A549 (cell line): ENCODE measurements at regions not wholly inside any gene's neighbourhood (a gene's known extent, or its start where the extent isn't known, plus 50 kb on each side); places are given as distances from the start of the nearest gene placed in this dataset.

ENCODE experiments used
- ATAC-seq, 2 experiments: fragments of 200-7000 bp in 1 of 2; fragments of >200 bp in 1 of 2; cut with Nextera tagmentation in 1 of 2; cut with Tn5 transposase in 1 of 2; 3 replicates each; pipeline versions ENCODE4 v1.8.0 to v1.9.1; 2018 to 2020; ENCODE audit warnings: mild to moderate bottlenecking in 1 of 2, moderate library complexity in 1 of 2
- CTCF ChIA-PET: fragments of 300-600 bp; sonication (Branson Sonifier 250); formaldehyde crosslinking; extraction: SDS; loops from one replicate; lab custom pipeline; 2021; ENCODE audit warnings: antibody characterized with exemption, inconsistent platforms; lab: Yijun Ruan, JAX
- POLR2A ChIA-PET: fragments of 350-600 bp; formaldehyde crosslinking; extraction: SDS; loops from one replicate; lab custom pipeline; 2021; ENCODE audit warnings: antibody characterized with exemption, inconsistent platforms; lab: Yijun Ruan, JAX
- DNase-seq, 2 experiments: peaks; one replicate each; pipeline versions ENCODE4 v3.0.0 to v3.0.0-alpha.2; 2011 to 2016; ENCODE audit warnings: low read depth in 1 of 2, low spot score in 1 of 2
- FAIRE-seq: peaks from 2 replicates; lab custom pipeline; 2011; peaks lifted over from hg19 to GRCh38; lab: Jason Lieb, UNC
- H3K27ac ChIP-seq, 2 experiments: fragments of >200 bp; sonication (Bioruptor Twin); formaldehyde crosslinking; 3 replicates each; pipeline ENCODE4 v1.5.1; 2016 to 2017
- H3K4me1 ChIP-seq: fragments of >200 bp; sonication (Bioruptor Twin); formaldehyde crosslinking; 3 replicates; pipeline ENCODE4 v1.6.1; 2016
- H3K4me2 ChIP-seq: fragments of >200 bp; sonication (Bioruptor Twin); formaldehyde crosslinking; 3 replicates; pipeline ENCODE4 v1.6.1; 2016
- H3K4me3 ChIP-seq: fragments of >200 bp; sonication (Bioruptor Twin); formaldehyde crosslinking; 3 replicates; pipeline ENCODE4 v1.5.1; 2016
- H3K9me3 ChIP-seq: fragments of >200 bp; sonication (Bioruptor Twin); formaldehyde crosslinking; 3 replicates; pipeline ENCODE4 v1.6.1; 2016
- ATOH8 ChIP-seq: fragments of 250-450 bp; sonication (Bioruptor Pico); IDR thresholded peaks from 2 replicates; pipeline ENCODE4 v1.5.0; 2020; ENCODE audit warnings: low read depth, mild to moderate bottlenecking, moderate library complexity
- CBX2 ChIP-seq: fragments of 200-600 bp; sonication (generic); IDR thresholded peaks from 2 replicates; pipeline ENCODE4 v1.6.1; 2016; ENCODE audit warnings: low read depth, mild to moderate bottlenecking, borderline replicate concordance
- CBX8 ChIP-seq: fragments of 200-600 bp; sonication (generic); IDR thresholded peaks from 2 replicates; pipeline ENCODE4 v1.6.1; 2016
- CEBPB ChIP-seq, 2 experiments: fragments of >200 bp in 1 of 2; sonication (Bioruptor Twin) in 1 of 2; formaldehyde crosslinking in 1 of 2; IDR thresholded peaks; 2 replicates each; pipeline ENCODE4 v1.6.1; 2012 to 2016
- CHD2 ChIP-seq: fragments of 150-350 bp; IDR thresholded peaks from 2 replicates; pipeline ENCODE4 v1.6.1; 2014; ENCODE audit warnings: low read length; ENCODE audit not compliant: partially characterized antibody
- EP300 ChIP-seq, 2 experiments: fragments of >200 bp; sonication (Bioruptor Twin); formaldehyde crosslinking; IDR thresholded peaks; 2 replicates in 1 of 2; 3 replicates in 1 of 2; pipeline ENCODE4 v1.6.1; 2016 to 2017
- FOXS1 ChIP-seq: fragments of 250-450 bp; sonication (Bioruptor Pico); IDR thresholded peaks from 2 replicates; pipeline ENCODE4 v1.5.0; 2020; ENCODE audit warnings: mild to moderate bottlenecking, moderate library complexity
- HES2 ChIP-seq: fragments of >200 bp; sonication (Bioruptor Twin); formaldehyde crosslinking; IDR thresholded peaks from 2 replicates; pipeline ENCODE4 v1.6.1; 2016
- HOXB13 ChIP-seq: fragments of 250-450 bp; sonication (Bioruptor Pico); IDR thresholded peaks from 2 replicates; pipeline ENCODE4 v1.5.0; 2020; ENCODE audit warnings: low read depth, mild to moderate bottlenecking, moderate library complexity
- KDM5A ChIP-seq: fragments of 200-600 bp; sonication (generic); IDR thresholded peaks from 2 replicates; pipeline ENCODE4 v1.6.1; 2016; ENCODE audit warnings: antibody characterized with exemption, mild to moderate bottlenecking
- MAZ ChIP-seq: fragments of 150-350 bp; IDR thresholded peaks from 2 replicates; pipeline ENCODE4 v1.6.1; 2014; ENCODE audit warnings: antibody characterized with exemption, low read depth, low read length, borderline replicate concordance
- NPAS2 ChIP-seq: fragments of 250-450 bp; sonication (Bioruptor Pico); IDR thresholded peaks from 2 replicates; pipeline ENCODE4 v1.8.0; 2022; ENCODE audit warnings: mild to moderate bottlenecking, moderate library complexity, borderline replicate concordance
- NR3C1 ChIP-seq: fragments of >200 bp; sonication (Bioruptor Twin); formaldehyde crosslinking; IDR thresholded peaks from 3 replicates; pipeline ENCODE4 v1.6.1; 2017
- POLR2AphosphoS2 ChIP-seq: conservative IDR thresholded peaks from 2 replicates; pipeline ENCODE4 v1.6.1; 2012; ENCODE audit warnings: low read length, improper control_type of control experiment, inconsistent platforms
- RARB ChIP-seq: fragments of 250-450 bp; sonication (Bioruptor Pico); IDR thresholded peaks from 2 replicates; pipeline ENCODE4 v1.8.0; 2021; ENCODE audit warnings: mild to moderate bottlenecking, moderate library complexity
- REST ChIP-seq: fragments of 200-600 bp; sonication (generic); IDR thresholded peaks from 2 replicates; pipeline ENCODE4 v1.6.1; 2016; ENCODE audit warnings: antibody characterized with exemption, mild to moderate bottlenecking, moderate library complexity
- RFX5 ChIP-seq: fragments of 450-650 bp; IDR thresholded peaks from 2 replicates; pipeline ENCODE4 v1.7.1; 2014; ENCODE audit warnings: antibody characterized with exemption, mild to moderate bottlenecking, moderate library complexity
- RNF2 ChIP-seq: fragments of 200-600 bp; sonication (generic); IDR thresholded peaks from 2 replicates; pipeline ENCODE4 v1.6.1; 2016; ENCODE audit warnings: low read depth, mild to moderate bottlenecking, antibody characterized with exemption, moderate library complexity, borderline replicate concordance
- SREBF2 ChIP-seq: fragments of 450-650 bp; IDR thresholded peaks from 2 replicates; pipeline ENCODE4 v1.6.1; 2014; ENCODE audit warnings: mild to moderate bottlenecking, moderate library complexity
- TFCP2L1 ChIP-seq: fragments of 250-450 bp; sonication (Bioruptor Pico); IDR thresholded peaks from 2 replicates; pipeline ENCODE4 v1.5.0; 2021; ENCODE audit warnings: mild to moderate bottlenecking
- ZC3H11A ChIP-seq: fragments of 450-650 bp; IDR thresholded peaks from 2 replicates; pipeline ENCODE4 v1.6.1; 2014; ENCODE audit warnings: antibody characterized with exemption, mild to moderate bottlenecking
- WGBS: methylation state at CpG from one replicate; pipeline ENCODE4 v1.1.6; 2017; ENCODE audit errors: missing lambda C conversion rate; 5-methylcytosine and 5-hydroxymethylcytosine counted together

- CTCF ChIA-PET = no interaction called here
- no peak overlapping the region for H3K4me2 ChIP-seq
- no peak for ATAC-seq
- no peak for TF ChIP-seq CBX2
- TF ChIP-seq ZC3H11A = no peak
- TF ChIP-seq EP300 (IDR thresholded peaks at IDR 0.05) = no peak
- no peak for TF ChIP-seq CEBPB (IDR thresholded peaks at IDR 0.05)
- no peak for TF ChIP-seq NR3C1
- TF ChIP-seq RARB (CRISPR knock-in tag) = no peak
- no peak for TF ChIP-seq CBX8
- TF ChIP-seq, all 56 proteins: peak for 0
- POLR2A ChIA-PET = no interaction called here
- Histone ChIP-seq H3K9me3 (no peaks in the 10 kb centered on the region), H3K4me1 (no peaks in the 10 kb centered on the region), H3K4me3 (no peak overlapping the region), H3K27ac (no peak overlapping the region)
- FAIRE-seq (no peak), DNase-seq (no peak)
- WGBS = 69% methylated on average over 8 of the region's 8 CpGs
Measured at GRCh38 chr5:105563842-105564241, 2001.3 kb upstream of the NUDT12 start.

- H3K4me1 ChIP-seq = no peaks in the 10 kb centered on the region
- no peak overlapping the region for H3K27ac ChIP-seq
- H3K9me3 ChIP-seq = no peaks in the 10 kb centered on the region
- no peak for ATAC-seq
- H3K4me2 ChIP-seq = no peak overlapping the region
- no peak overlapping the region for H3K4me3 ChIP-seq
- no peak for TF ChIP-seq NPAS2 (CRISPR knock-in tag)
- no peak for TF ChIP-seq CBX8
- no peak for TF ChIP-seq FOXS1 (CRISPR knock-in tag)
- no peak for TF ChIP-seq REST
- TF ChIP-seq, all 56 proteins: peak for 0
- FAIRE-seq (no peak), DNase-seq (no peak)
- POLR2A ChIA-PET = no interaction called here
- CTCF ChIA-PET = no interaction called here
- WGBS = 71% methylated on average over 4 of the region's 4 CpGs
Measured at GRCh38 chr5:105554568-105555169, 1992.1 kb upstream of the NUDT12 start.

GRCh38 chr5:105544300-105544699 lies 1981.7 kb upstream of the NUDT12 start:
- TF ChIP-seq HOXB13 (CRISPR knock-in tag) (no peak), MAZ (no peak), NR3C1 (no peak), SREBF2 (no peak)
- DNase-seq = no peak
- Histone ChIP-seq H3K9me3 (no peaks in the 10 kb centered on the region; the same call in 2 of the 3 replicates), H3K4me3 (no peak overlapping the region), H3K27ac (no peak overlapping the region), H3K4me2 (no peak overlapping the region), H3K4me1 (no peaks in the 10 kb centered on the region)
- ChIA-PET POLR2A (no interaction called here), CTCF (no interaction called here)
- no peak for ATAC-seq
- WGBS = 3% methylated on average over 1 of the region's 1 CpG
- no peak for FAIRE-seq

- DNase-seq (no peak), FAIRE-seq (no peak), ATAC-seq (no peak)
- Histone ChIP-seq H3K27ac (no peak overlapping the region), H3K4me1 (no peaks in the 10 kb centered on the region), H3K9me3 (no peaks in the 10 kb centered on the region; the same call in 2 of the 3 replicates), H3K4me2 (no peak overlapping the region), H3K4me3 (no peak overlapping the region)
- TF ChIP-seq KDM5A = no peak
- no peak for TF ChIP-seq RFX5
- no peak for TF ChIP-seq RNF2
- TF ChIP-seq TFCP2L1 (CRISPR knock-in tag) = no peak
- no peak for TF ChIP-seq HES2
- no peak for TF ChIP-seq MAZ
- no peak for TF ChIP-seq POLR2AphosphoS2
- no peak for TF ChIP-seq CBX8
- no peak for TF ChIP-seq REST
- TF ChIP-seq CHD2 = no peak
- no peak for TF ChIP-seq ATOH8 (CRISPR knock-in tag)
- ChIA-PET CTCF (no interaction called here), POLR2A (interaction anchor here (0.6 kb wide), 1 partner anchor 175 kb away, joined by 11 read pairs; no protein-coding TSS in a partner anchor)
Measured at GRCh38 chr5:105536675-105537074, 1974.1 kb upstream of the NUDT12 start.
